ENCODE measurements at regions not wholly inside any gene's neighbourhood (a gene's known extent, or its start where the extent isn't known, plus 50 kb on each side); places are given as distances from the start of the nearest gene placed in this dataset.

- ATAC-seq (replicated peaks), result no peak
- Mint-ChIP-seq H3K9me3 (peaks cover 3 to 4% of the 10 kb centered on the region in 2 donors), H3K27me3 (no peaks in the 10 kb centered on the region), H3K36me3 (no peaks in the 10 kb centered on the region), H3K27ac (no peak overlapping the region), H3K4me1 (no peaks in the 10 kb centered on the region), H3K4me3 (no peak overlapping the region)
- no peak for DNase-seq
Observed at GRCh38 chr2:57333221-57333620, 713.4 kb upstream of the VRK2 start.

- no peak for ATAC-seq (replicated peaks)
- H3K4me1 Mint-ChIP-seq, result no peaks in the 10 kb centered on the region
- H3K27me3 Mint-ChIP-seq, result no peaks in the 10 kb centered on the region
- no peak for DNase-seq
- H3K27ac Mint-ChIP-seq, result no peak overlapping the region
- peaks cover 0 to 6% of the 10 kb centered on the region in 2 donors for H3K36me3 Mint-ChIP-seq
- no peak overlapping the region for H3K4me3 Mint-ChIP-seq
- peaks cover 7 to 14% of the 10 kb centered on the region in 2 donors for H3K9me3 Mint-ChIP-seq
Observed at GRCh38 chr2:57343391-57344006, 703.1 kb upstream of the VRK2 start.

- DNase-seq, result no peak
- no peak overlapping the region for H3K27ac Mint-ChIP-seq
- H3K4me3 Mint-ChIP-seq, result no peak overlapping the region
- no peaks in the 10 kb centered on the region for H3K36me3 Mint-ChIP-seq
- H3K4me1 Mint-ChIP-seq, result peaks cover 0 to 2% of the 10 kb centered on the region in 2 donors
- peaks cover 0 to 2% of the 10 kb centered on the region in 2 donors for H3K9me3 Mint-ChIP-seq
- no peaks in the 10 kb centered on the region for H3K27me3 Mint-ChIP-seq
- no peak for ATAC-seq (replicated peaks)
Observed at GRCh38 chr2:57368190-57368589, 678.4 kb upstream of the VRK2 start.

- no peak overlapping the region for H3K27ac Mint-ChIP-seq
Observed at GRCh38 chr2:57370882-57371585, 675.6 kb upstream of the VRK2 start.

GRCh38 chr2:57372237-57372984 lies 674.2 kb upstream of the VRK2 start:
- Mint-ChIP-seq H3K27ac (no peak overlapping the region), H3K4me1 (peaks cover 0 to 2% of the 10 kb centered on the region in 2 donors), H3K27me3 (no peaks in the 10 kb centered on the region), H3K4me3 (no peak overlapping the region), H3K36me3 (no peaks in the 10 kb centered on the region), H3K9me3 (no peaks in the 10 kb centered on the region)
- ATAC-seq (replicated peaks), result no peak
- DNase-seq, result no peak

More at GRCh38 chr2:57370882-57371585, 675.6 kb upstream of the VRK2 start:
- Mint-ChIP-seq H3K4me3 (no peak overlapping the region), H3K36me3 (no peaks in the 10 kb centered on the region), H3K4me1 (peaks cover 0 to 2% of the 10 kb centered on the region in 2 donors), H3K27me3 (no peaks in the 10 kb centered on the region), H3K9me3 (no peaks in the 10 kb centered on the region)
- no peak for DNase-seq
- ATAC-seq (replicated peaks), result no peak

- H3K4me1 Mint-ChIP-seq, result no peaks in the 10 kb centered on the region
- H3K27ac Mint-ChIP-seq, result no peak overlapping the region
- H3K27me3 Mint-ChIP-seq, result no peaks in the 10 kb centered on the region
- no peaks in the 10 kb centered on the region for H3K36me3 Mint-ChIP-seq
- no peaks in the 10 kb centered on the region for H3K9me3 Mint-ChIP-seq
- DNase-seq, result no peak
- no peak for ATAC-seq (replicated peaks)
- H3K4me3 Mint-ChIP-seq, result no peak overlapping the region
Observed at GRCh38 chr2:57373530-57373929, 673.1 kb upstream of the VRK2 start.

GRCh38 chr2:57376985-57377384 lies 669.6 kb upstream of the VRK2 start:
- Mint-ChIP-seq H3K36me3 (no peaks in the 10 kb centered on the region), H3K4me1 (no peaks in the 10 kb centered on the region), H3K27me3 (no peaks in the 10 kb centered on the region), H3K4me3 (no peak overlapping the region), H3K27ac (no peak overlapping the region), H3K9me3 (no peaks in the 10 kb centered on the region)
- ATAC-seq (replicated peaks), result no peak
- no peak for DNase-seq

- DNase-seq, result no peak
- no peak overlapping the region for H3K27ac Mint-ChIP-seq
- no peaks in the 10 kb centered on the region for H3K4me1 Mint-ChIP-seq
- peaks cover 15 to 16% of the 10 kb centered on the region in 2 donors for H3K9me3 Mint-ChIP-seq
- no peak for ATAC-seq (replicated peaks)
- H3K4me3 Mint-ChIP-seq, result no peak overlapping the region
- no peaks in the 10 kb centered on the region for H3K36me3 Mint-ChIP-seq
- H3K27me3 Mint-ChIP-seq, result no peaks in the 10 kb centered on the region
Observed at GRCh38 chr2:57386305-57386704, 660.3 kb upstream of the VRK2 start.

- Mint-ChIP-seq H3K4me3 (no peak overlapping the region), H3K4me1 (no peaks in the 10 kb centered on the region), H3K27ac (no peak overlapping the region), H3K9me3 (peaks cover 0 to 4% of the 10 kb centered on the region in 2 donors), H3K27me3 (no peaks in the 10 kb centered on the region), H3K36me3 (no peaks in the 10 kb centered on the region)
- ATAC-seq (replicated peaks) (no peak), DNase-seq (no peak)
Observed at GRCh38 chr2:57396355-57397098, 650.1 kb upstream of the VRK2 start.

GRCh38 chr2:57397550-57398360 lies 648.9 kb upstream of the VRK2 start:
- ATAC-seq (replicated peaks), result no peak
- no peak overlapping the region for H3K4me3 Mint-ChIP-seq
- DNase-seq, result no peak
- H3K27ac Mint-ChIP-seq, result no peak overlapping the region
- no peaks in the 10 kb centered on the region for H3K27me3 Mint-ChIP-seq
- no peaks in the 10 kb centered on the region for H3K4me1 Mint-ChIP-seq
- H3K36me3 Mint-ChIP-seq, result no peaks in the 10 kb centered on the region
- peaks cover 0 to 4% of the 10 kb centered on the region in 2 donors for H3K9me3 Mint-ChIP-seq

- peaks cover 0 to 4% of the 10 kb centered on the region in 2 donors for H3K9me3 Mint-ChIP-seq
- no peak overlapping the region for H3K4me3 Mint-ChIP-seq
Observed at GRCh38 chr2:57399057-57399456, 647.5 kb upstream of the VRK2 start.

GRCh38 chr2:57402096-57402495 lies 644.5 kb upstream of the VRK2 start:
- Mint-ChIP-seq H3K9me3 (peaks cover 0 to 2% of the 10 kb centered on the region in 2 donors), H3K27me3 (no peaks in the 10 kb centered on the region), H3K4me3 (no peak overlapping the region), H3K4me1 (no peaks in the 10 kb centered on the region), H3K36me3 (no peaks in the 10 kb centered on the region), H3K27ac (no peak overlapping the region)
- no peak for DNase-seq
- ATAC-seq (replicated peaks), result no peak

More at GRCh38 chr2:57399057-57399456, 647.5 kb upstream of the VRK2 start:
- H3K27ac Mint-ChIP-seq, result no peak overlapping the region
- DNase-seq (no peak), ATAC-seq (replicated peaks) (no peak)
- no peaks in the 10 kb centered on the region for H3K36me3 Mint-ChIP-seq
- H3K4me1 Mint-ChIP-seq, result no peaks in the 10 kb centered on the region
- no peaks in the 10 kb centered on the region for H3K27me3 Mint-ChIP-seq

- no peak overlapping the region for H3K4me3 Mint-ChIP-seq
- no peak for ATAC-seq (replicated peaks)
- no peaks in the 10 kb centered on the region for H3K4me1 Mint-ChIP-seq
Observed at GRCh38 chr2:57402755-57403154, 643.9 kb upstream of the VRK2 start.

More at GRCh38 chr2:57402755-57403154, 643.9 kb upstream of the VRK2 start:
- Mint-ChIP-seq H3K9me3 (no peaks in the 10 kb centered on the region), H3K36me3 (no peaks in the 10 kb centered on the region), H3K27me3 (no peaks in the 10 kb centered on the region), H3K27ac (no peak overlapping the region)
- no peak for DNase-seq

All from stimulated activated naive B cell treated with anti-CD40 and anti-IgM and Interleukin-4, amounts not matched to agents 10 μg/mL and 1 μg/mL and 100 μg/mL, for 72 hours (primary cell).